HG02759 (cell line): ENCODE measurements at regions not wholly inside any gene's neighbourhood (a gene's known extent, or its start where the extent isn't known, plus 50 kb on each side); places are given as distances from the start of the nearest gene placed in this dataset.
"Not testable (repeated sequence)": the region's sequence is repeated elsewhere in the genome, so short reads cannot be mapped to it uniquely, and the experiment has no call there.

Experiments
- ATAC-seq: cut with Tn5 transposase; IDR thresholded peaks from one replicate; pipeline ENCODE4 v1.9.1; 2021; ENCODE audit warnings: mild to moderate bottlenecking, moderate library complexity; ENCODE audit not compliant: unreplicated experiment

DNA sequence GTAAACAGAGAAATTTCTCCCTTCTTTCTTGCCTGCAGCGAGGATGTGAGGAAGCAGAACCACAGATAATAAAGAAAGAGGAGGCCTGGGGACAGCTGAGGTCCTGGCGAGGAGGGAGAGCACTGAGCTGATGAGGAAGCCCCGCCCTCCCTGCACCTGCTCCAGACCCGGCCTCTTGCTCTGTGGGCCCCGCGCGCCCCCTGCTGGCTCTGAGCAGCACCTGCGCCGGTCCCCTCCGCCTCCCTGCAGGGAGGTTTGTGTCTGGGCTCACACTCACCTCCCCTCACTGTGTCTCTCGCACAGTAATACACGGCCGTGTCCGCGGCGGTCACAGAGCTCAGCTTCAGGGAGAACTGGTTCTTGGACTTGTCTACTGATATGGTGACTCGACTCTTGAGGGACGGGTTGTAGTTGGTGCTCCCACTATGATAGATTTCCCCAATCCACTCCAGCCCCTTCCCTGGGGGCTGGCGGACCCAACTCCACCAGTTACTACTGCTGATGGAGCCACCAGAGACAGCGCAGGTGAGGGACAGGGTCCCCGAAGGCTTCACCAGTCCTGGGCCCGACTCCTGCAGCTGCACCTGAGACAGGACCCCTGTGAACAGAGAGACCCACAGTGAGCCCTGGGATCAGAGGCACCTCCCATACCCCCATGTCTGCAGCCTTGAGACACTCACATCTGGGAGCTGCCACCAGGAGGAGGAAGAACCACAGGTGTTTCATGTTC, 485.4 kb downstream of the TMEM121 start:
- not testable (repeated sequence) for ATAC-seq

DNA sequence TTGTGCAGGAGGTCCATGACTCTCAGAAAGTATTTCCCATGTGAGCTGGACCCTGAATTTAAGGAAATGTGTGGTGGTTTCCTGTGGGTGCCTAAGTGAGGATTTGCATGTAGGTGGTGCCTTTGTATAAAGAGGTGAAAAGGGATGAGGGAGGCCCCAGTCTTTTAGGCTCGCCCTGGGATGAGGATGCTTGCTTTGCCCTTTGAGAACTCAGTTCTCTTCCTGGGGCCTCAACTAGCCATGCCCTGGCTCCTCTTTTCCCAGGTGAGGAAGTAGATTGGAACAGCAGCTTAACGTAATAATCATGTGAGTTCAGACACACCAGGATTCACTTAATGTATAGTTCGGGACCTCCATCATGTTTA, 486.0 kb downstream of the TMEM121 start:
- not testable (repeated sequence) for ATAC-seq

DNA sequence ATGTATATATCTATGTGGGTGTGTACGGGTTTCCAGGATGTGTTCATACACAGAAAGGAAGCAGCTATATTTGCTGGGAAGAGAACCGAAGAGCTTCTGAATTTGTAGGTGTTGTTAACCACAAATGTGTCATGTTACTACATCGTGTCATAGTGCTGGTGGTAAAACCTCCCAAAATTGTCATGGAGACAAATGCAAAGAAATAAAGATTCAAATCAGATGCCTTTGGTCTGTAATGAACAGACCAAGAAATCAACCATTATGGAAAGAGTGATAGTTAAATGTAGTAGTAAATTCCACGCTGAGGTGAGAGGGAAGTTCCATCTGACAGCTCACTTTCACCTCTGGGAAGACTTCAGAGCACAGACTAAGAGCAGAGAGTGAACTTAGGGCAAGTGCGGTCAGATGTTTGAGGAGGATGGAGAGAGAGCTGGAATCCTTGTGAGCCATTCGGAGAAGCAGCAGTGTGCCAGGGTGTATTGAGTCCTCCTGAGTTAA, 487.5 kb downstream of the TMEM121 start:
- ATAC-seq: no peak

DNA sequence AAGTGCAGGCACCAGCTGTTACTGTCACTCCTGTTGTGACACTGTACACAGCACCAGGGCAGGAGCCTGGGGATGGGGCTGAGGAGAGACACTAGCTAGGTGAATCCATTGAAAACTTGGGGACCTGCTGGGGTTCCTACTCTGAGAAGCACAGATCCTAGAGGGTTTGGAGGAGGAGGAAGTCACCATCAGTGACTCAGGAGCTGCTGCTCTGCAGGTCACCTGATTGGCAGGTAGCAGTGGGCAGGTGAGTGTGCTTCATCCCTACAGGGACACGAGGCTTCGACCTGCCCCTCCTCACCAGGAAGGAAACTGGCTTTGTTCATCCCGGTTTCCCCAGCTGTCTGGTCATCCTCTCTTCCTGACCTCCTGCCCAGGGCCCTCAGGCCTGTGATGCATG, 491.6 kb downstream of the TMEM121 start:
- not testable (repeated sequence) for ATAC-seq

DNA sequence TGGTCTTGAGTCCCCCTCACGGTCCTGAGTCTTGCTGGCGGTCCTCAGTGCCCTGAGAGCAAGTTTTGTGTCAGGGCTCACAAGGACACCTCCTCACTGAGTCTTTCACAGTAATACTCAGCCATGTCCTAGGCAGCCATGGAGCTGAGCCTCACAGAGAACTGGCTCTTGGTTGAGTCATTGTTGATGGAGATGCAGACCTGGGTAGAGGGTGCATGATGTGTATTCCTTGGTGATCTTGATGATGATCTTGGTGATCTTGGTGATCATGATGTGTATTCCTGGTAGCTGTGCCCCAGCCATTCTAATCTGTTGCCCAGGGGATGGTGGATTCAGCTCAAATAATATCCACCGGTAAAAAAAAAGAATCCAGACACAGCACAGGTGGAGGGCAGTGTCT, 495.4 kb downstream of the TMEM121 start:
- no peak for ATAC-seq

DNA sequence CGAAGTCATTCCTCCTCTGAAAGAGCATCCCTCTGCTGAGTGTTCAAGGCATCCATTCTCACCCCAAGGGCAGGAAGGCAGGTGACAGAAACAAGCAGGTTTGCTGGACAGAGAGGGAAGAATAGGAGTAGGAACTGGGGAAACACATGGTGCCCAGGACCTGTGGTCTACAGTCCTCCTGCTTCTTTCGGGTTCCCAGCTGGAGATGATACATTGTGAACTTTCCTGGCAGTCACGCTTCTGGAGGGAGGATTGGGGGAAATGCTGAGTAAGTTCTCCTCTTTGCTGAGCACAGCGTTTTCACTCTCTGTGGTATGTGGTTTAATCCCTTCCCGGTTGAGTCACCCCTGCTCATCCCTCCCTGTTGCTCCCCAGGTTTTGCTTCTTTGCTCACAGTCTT, 496.3 kb downstream of the TMEM121 start:
- ATAC-seq: not testable (repeated sequence)

DNA sequence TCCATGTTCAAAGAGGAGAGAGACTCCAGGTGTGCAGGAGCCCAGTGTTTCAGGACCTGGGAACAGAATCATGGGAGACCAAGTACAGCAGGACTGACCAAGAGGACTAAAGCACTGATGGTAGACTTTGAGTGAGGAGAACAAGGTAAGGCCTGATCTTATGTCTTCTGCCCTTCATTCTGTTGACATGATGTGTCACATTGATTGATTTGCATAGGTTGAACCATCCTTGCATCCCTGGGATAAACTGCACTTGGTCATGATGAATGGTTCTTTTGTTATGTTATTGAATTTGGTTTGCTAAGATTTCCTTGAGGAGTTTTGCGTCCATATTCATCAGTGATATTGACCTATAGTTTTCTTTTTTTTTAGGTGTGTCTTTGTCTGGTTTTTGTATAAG, 497.0 kb downstream of the TMEM121 start:
- ATAC-seq: no peak

DNA sequence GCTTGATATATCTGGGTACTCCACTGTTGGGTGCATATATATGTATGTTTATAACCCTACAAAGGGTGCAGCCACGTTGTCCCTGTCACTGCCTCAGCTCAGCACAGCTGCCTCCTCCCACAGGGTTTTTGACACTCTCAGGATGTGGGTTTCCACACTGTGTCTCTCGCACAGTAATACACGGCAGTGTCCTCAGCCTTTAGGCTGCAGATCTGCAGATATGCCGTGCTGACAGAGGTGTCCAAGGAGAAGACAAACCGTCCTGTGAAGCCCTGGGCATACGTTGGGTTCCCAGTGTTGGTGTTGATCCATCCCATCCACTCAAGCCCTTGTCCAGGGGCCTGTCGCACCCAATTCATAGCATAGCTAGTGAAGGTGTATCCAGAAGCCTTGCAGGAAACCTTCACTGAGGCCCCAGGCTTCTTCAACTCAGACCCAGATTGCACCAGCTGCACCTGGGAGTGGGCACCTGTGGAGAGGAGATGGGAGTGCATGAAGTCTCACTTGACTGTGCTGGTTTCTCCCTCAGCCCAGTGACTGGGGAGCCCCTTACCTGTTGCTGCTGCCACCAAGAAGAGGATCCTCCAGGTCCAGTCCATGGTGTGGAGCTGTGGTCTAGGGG, 498.7 kb downstream of the TMEM121 start:
- ATAC-seq: no peak

DNA sequence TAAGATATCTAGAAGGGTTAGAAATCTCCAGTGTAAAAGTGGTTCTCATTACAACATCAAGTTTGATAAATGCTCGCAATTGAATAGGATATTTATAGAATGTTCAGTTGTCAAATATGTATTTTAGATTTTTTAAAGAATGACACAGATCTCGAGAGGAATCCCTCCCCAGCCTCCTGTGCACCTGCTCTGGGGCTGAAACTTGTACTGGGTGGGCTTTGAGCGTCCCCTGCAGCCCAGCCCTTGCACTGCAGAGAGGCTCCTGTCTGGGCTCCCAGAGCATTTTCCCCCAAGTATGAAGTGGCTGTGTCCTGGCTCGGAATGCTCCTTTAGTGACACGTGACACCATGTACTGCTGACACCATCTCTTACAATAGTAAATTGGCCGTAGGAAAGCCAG, 499.6 kb downstream of the TMEM121 start:
- no peak for ATAC-seq

DNA sequence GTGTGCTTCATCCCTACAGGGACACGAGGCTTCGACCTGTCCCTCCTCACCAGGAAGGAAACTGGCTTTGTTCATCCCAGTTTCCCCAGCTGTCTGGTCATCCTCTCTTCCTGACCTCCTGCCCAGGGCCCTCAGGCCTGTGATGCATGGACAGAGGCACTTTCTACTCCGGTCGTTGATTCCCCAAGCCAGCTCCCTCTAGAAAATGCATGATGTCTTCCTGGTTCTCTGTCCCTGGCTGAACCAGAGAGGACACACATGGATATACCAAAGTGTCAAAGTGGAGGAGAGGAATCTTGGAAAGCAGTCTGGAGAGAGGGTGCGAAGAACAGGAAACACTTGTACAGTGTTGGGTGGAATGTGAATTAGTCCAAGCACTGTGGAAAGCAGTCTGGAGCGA, 501.4 kb downstream of the TMEM121 start:
- not testable (repeated sequence) for ATAC-seq

DNA sequence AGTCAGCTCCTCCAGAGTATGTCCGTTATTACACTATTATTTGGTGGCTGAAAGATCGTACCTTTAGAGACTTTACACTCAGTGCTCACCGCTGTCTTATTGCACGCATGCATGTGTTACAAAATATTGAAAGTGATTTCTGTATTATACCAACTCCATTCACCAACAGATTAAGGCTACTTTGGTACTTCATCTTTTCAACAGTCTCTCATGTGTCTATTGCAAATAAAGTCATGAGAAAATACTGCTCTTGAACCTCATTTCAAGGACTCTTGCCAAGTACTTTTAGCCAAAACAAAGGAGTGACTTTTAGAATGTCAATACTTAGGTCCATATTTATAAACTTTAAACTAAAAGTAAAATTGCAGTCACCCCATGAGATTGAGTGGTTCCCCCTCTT, 503.6 kb downstream of the TMEM121 start:
- no peak for ATAC-seq

DNA sequence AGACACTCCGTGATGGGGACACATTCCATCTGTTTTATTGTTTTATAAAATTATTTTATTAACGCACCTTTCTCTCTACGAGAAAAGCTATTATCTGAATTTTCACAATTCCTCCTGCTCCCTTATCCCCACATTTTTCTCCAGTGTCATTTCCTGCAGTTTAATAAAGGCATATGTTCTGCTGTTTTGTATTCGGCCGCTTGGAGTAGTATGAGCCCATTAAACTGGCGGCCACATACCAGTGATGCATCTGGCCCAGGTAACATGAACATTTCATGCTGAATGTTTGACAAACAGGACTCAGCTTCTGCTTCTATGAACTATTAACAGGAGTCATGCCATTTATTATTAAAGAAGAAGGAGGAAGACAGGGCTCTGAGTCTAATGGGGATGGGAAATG, 511.0 kb downstream of the TMEM121 start:
- no peak for ATAC-seq

DNA sequence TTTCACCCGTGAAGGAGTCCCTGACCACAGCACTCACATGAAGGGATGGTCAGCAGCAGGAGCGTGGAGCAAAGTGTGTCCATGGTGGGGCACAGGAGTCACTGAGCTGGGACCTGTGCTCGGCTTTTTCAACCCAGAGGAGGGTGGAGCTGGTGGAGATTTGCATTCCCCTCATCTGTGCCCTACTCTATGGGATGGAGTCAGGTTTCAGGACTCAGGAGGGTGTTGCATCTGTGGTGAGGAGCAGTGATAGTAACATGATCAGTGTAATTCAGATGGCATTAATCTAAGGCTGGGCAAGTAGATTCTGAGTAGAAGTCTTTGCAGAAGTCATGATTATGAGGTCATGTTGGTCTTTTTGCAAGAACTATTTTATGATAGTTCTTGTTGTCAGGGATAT, 511.9 kb downstream of the TMEM121 start:
- no peak for ATAC-seq

DNA sequence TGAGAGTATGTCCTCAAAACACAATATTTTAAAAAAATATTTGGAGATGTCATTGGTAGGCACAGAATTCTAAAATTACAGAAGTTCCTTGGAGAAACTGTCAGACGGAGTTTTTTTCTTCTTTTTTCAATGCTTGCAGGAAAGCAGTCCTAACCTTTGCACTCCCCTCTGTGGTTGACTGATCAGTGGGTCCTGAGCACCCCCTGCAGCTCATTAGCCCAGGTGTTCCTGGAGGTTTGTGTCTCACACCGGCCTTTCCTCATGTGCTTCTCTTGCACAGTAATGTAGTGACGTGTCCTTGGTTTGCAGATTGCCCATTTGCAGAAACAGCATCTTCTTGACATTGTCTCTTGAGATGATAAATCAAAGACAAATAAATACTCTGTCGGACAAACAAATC, 513.0 kb downstream of the TMEM121 start:
- no peak for ATAC-seq

DNA sequence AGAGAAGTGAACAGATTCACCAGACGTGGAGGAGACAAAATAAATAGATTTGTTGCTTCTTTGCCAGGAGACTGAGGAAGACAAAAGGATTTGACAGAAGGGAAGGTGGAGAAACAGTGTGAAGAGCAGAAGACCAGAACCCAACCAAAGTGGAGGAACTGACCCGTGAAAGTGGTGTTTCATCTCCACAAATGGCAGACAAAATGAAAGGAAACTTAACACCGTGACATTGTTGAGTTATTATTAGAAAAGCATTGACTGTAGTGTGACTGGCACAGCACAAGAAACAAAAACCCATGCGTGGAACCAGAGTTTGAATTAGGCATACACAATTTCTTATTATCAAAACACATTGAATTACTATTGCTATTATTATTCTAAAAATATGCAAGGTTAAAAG, 518.1 kb downstream of the TMEM121 start:
- no peak for ATAC-seq

DNA sequence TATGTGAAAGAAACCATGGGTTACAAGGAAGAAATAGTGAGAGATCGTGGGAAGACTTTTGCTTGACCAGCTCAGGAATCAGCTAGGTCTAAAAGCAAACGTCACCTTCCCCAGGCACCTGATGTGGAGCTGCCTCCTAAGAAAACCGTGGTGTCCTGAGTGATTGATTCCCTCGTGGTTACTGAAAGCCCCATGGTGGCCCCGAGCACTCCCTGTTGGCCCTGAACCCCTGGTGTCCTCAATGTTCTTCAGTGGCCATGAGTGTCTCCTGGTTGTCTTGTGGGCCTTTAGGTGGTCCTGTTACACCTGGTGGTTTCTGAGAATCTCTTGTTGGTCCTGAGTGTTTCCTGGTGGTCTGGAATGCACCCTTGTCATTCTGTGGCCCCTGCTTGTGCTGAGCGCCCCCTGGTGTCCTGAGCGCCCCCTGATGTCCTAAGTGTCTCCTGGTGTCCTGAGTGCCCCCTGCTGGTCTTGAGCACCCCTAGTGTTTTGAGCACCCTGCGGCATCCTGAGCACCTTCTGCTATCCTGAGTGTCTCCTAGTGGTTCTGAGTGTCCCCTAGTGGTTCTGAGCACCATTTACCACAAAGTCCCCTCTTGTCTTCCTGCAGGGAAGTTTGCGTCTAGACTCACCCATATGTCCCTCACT, 518.7 kb downstream of the TMEM121 start:
- no peak for ATAC-seq

DNA sequence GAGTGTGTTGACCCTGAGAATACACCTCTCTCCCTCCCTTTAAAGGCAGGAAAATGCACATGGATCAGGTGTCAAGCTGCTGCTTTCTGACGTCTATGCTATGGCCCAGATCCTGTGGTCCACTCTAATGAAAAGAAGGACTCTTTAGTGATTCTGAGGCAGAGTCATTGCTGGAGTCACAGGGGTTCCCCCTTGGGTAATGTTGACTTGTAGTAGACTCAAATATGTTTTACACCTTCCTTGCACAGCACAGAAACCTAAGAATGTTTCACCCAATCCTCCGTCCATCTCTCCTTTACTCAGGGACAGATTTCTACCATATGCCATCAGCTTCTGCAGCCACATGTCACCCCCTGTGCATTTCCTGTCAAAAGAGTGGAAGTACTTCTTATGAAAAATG, 525.4 kb downstream of the TMEM121 start:
- no peak for ATAC-seq

DNA sequence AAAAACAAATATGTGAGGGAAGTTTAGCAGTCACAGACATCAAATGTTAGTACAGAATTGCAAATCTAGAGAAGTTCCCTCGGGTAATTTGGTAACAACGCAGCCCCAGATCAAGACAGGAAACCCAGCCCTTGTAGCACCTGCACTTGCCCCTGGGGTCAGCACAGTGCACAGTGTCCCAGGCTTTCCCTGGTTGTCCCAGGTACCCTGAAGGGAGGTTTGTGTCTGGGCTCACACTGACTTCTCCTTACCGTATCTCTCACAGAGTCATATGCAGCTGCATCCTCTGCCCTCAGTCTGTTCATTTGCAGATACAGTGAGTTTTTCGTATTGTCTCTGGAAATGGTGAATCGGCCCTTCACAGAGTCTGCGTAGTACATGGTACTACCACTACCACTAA, 528.9 kb downstream of the TMEM121 start:
- ATAC-seq: no peak

DNA sequence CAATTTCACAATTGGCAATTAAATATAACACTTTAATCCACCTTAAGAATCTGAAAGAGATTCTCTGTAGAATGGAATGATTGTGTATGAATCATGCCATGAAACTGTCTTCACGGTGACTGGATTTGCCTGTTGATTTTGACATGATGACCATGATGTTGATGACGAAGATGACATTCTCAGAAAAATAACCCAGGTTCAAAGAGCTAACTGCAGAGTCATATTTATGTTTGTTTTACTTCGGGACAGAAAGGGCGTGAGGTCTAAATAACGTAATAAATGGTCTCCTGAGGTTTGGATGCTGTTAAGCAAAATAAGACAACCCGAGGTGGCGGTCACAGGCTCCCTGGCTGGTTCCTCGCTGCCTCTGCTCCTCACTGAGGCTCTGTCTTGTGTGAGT, 532.0 kb downstream of the TMEM121 start:
- ATAC-seq: no peak

DNA sequence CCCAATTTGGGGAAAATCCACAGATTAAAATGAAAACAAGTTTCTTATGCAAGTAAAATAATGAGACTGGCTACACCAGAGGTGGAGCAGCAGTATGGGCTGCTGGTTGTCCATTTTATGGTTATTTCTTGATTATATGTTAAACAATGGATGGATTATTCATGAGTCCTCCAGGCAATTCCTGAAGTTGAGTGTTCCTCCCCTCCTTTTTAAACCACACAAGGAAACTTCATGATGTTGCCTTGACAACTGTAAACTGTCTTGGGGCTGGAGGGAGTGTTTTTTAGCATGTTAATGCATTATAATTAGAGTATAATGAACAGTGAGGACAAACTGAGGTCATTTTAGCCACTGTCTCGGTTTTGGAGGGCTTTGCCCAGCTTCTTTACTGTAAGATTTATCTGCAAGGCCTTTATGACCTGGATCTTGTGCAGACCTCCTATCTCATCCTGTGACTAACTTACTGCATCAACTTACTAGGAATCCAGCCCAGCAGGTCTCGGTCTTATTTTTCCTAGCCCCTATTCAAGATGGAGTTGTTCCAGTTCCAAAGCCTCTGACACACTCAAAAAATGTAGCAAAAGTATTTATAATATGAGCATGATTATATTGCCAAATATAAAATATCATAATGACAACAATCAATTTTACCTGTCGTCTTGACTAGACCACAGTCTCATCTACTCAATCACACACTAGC, 534.0 kb downstream of the TMEM121 start:
- ATAC-seq: no peak

DNA sequence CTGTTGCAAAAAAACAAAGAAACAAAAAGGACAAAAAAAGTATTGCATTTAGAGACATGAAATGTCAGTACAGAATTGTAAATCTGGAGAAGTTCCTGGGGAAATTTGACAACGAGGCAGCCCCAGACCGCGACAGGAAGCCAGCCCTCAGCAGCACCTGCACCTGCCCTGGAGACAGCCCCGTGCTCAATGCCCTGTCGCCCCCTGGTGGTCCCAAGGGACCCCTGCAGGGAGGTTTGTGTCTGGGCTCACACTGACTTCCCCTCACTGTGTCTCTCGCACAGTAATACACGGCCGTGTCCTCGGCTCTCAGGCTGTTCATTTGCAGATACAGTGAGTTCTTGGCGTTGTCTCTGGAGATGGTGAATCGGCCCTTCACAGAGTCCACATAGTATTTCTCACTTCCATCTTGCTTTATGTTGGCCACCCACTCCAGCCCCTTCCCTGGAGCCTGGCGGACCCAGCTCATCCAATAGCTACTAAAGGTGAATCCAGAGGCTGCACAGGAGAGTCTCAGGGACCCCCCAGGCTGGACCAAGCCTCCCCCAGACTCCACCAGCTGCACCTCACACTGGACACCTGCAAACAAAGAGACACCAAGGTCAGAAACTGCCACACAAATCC, 535.6 kb downstream of the TMEM121 start:
- not testable (repeated sequence) for ATAC-seq
